ENCODE measurements at regions not wholly inside any gene's neighbourhood (a gene's known extent, or its start where the extent isn't known, plus 50 kb on each side); places are given as distances from the start of the nearest gene placed in this dataset.
"Not testable (repeated sequence)": the region's sequence is repeated elsewhere in the genome, so short reads cannot be mapped to it uniquely, and the experiment has no call there.

DNA sequence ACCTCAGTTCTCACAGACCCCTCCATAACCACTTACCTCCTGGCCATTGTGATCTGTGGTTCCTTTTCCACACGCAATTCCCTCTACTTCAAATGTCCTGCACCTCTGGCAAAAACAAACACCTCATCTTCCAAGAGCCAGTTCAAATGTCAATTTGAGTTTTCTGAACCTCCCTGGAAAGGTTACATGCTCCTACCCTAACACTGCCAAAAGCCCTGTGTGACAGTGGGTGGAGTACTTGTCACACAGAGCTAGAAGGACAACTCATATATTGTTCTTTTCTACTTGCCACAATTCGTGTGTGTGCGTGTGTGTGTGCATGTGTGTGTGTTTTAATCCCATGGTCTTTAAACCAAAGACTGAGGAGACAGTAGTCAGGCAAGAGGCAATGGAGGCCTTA is 331.8 kb upstream of the ARHGEF26 start:
- H3K27ac ChIP-seq (ENCODE audit: extremely low read depth, low read depth, low read length), result no peak overlapping the region
- ChIA-PET CTCF (no interaction called here), POLR2A (no interaction called here)
- H3K4me1 ChIP-seq (ENCODE audit: control insufficient read depth, insufficient read depth, low read length), result no peaks in the 10 kb centered on the region
- H3K9me3 ChIP-seq (ENCODE audit: control insufficient read depth, insufficient read depth, low read depth, low read length), result no peaks in the 10 kb centered on the region
- H3K36me3 ChIP-seq (ENCODE audit: control insufficient read depth in 2 of 2, insufficient read depth in 1 of 2, low read length in 2 of 2), result no peaks in the 10 kb centered on the region
- H3K4me3 ChIP-seq (ENCODE audit: low read depth, low read length), result no peak overlapping the region
- TF ChIP-seq, protein P1, sequence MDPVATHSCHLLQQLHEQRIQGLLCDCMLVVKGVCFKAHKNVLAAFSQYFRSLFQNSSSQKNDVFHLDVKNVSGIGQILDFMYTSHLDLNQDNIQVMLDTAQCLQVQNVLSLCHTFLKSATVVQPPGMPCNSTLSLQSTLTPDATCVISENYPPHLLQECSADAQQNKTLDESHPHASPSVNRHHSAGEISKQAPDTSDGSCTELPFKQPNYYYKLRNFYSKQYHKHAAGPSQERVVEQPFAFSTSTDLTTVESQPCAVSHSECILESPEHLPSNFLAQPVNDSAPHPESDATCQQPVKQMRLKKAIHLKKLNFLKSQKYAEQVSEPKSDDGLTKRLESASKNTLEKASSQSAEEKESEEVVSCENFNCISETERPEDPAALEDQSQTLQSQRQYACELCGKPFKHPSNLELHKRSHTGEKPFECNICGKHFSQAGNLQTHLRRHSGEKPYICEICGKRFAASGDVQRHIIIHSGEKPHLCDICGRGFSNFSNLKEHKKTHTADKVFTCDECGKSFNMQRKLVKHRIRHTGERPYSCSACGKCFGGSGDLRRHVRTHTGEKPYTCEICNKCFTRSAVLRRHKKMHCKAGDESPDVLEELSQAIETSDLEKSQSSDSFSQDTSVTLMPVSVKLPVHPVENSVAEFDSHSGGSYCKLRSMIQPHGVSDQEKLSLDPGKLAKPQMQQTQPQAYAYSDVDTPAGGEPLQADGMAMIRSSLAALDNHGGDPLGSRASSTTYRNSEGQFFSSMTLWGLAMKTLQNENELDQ (tag by site-specific recombination; IDR thresholded peaks at IDR 0.05; ENCODE audit: low read depth), result no peak
- TF ChIP-seq ZNF416 (tag by site-specific recombination; IDR thresholded peaks at IDR 0.05) (no peak), ZNF184 (tag by site-specific recombination; IDR thresholded peaks at IDR 0.05) (no peak), GLI2 (tag by site-specific recombination; IDR thresholded peaks at IDR 0.05; ENCODE audit: borderline replicate concordance, low read depth) (no peak), ZNF341 (tag by site-specific recombination; IDR thresholded peaks at IDR 0.05; ENCODE audit: low read depth) (no peak), ZNF10 (tag by site-specific recombination; IDR thresholded peaks at IDR 0.05) (no peak), ZNF274 (IDR thresholded peaks at IDR 0.05; ENCODE audit: low read length) (no peak), ZNF274 (tag by site-specific recombination; IDR thresholded peaks at IDR 0.05; ENCODE audit: borderline replicate concordance) (no peak), ZBTB21 (tag by site-specific recombination; IDR thresholded peaks at IDR 0.05) (no peak), ZNF391 (tag by site-specific recombination; IDR thresholded peaks at IDR 0.05; ENCODE audit: borderline replicate concordance, low read depth) (no peak), ZNF48 (tag by site-specific recombination; IDR thresholded peaks at IDR 0.05) (no peak)
- TF ChIP-seq, protein P2, sequence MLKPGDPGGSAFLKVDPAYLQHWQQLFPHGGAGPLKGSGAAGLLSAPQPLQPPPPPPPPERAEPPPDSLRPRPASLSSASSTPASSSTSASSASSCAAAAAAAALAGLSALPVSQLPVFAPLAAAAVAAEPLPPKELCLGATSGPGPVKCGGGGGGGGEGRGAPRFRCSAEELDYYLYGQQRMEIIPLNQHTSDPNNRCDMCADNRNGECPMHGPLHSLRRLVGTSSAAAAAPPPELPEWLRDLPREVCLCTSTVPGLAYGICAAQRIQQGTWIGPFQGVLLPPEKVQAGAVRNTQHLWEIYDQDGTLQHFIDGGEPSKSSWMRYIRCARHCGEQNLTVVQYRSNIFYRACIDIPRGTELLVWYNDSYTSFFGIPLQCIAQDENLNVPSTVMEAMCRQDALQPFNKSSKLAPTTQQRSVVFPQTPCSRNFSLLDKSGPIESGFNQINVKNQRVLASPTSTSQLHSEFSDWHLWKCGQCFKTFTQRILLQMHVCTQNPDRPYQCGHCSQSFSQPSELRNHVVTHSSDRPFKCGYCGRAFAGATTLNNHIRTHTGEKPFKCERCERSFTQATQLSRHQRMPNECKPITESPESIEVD (tag by site-specific recombination; IDR thresholded peaks at IDR 0.05), result no peak
- TF ChIP-seq, protein P3, sequence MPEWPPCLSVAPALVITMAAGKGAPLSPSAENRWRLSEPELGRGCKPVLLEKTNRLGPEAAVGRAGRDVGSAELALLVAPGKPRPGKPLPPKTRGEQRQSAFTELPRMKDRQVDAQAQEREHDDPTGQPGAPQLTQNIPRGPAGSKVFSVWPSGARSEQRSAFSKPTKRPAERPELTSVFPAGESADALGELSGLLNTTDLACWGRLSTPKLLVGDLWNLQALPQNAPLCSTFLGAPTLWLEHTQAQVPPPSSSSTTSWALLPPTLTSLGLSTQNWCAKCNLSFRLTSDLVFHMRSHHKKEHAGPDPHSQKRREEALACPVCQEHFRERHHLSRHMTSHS (tag by site-specific recombination; IDR thresholded peaks at IDR 0.05), result no peak

DNA sequence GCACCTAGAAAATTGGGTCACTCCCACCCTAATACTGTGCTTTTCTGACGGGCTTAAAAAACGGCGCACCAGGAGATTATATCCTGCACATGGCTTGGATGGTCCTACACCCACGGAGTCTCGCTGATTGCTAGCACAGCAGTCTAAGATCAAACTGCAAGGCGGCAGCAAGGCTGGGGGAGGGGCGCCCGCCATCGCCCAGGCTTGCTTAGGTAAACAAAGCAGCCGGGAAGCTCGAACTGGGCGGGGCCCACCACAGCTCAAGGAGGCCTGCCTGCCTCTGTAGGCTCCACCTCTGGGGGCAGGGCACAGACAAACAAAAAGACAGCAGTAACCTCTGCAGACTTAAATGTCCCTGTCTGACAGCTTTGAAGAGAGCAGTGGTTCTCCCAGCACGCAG is 324.1 kb upstream of the ARHGEF26 start:
- H3K9me3 ChIP-seq (ENCODE audit: control insufficient read depth, insufficient read depth, low read depth, low read length); H3K36me3 ChIP-seq (ENCODE audit: control insufficient read depth in 2 of 2, insufficient read depth in 1 of 2, low read length in 2 of 2); H3K4me1 ChIP-seq (ENCODE audit: control insufficient read depth, insufficient read depth, low read length); H3K27ac ChIP-seq (ENCODE audit: extremely low read depth, low read depth, low read length); POLR2A ChIA-PET; H3K4me3 ChIP-seq (ENCODE audit: low read depth, low read length); CTCF ChIA-PET: not testable (repeated sequence)

DNA sequence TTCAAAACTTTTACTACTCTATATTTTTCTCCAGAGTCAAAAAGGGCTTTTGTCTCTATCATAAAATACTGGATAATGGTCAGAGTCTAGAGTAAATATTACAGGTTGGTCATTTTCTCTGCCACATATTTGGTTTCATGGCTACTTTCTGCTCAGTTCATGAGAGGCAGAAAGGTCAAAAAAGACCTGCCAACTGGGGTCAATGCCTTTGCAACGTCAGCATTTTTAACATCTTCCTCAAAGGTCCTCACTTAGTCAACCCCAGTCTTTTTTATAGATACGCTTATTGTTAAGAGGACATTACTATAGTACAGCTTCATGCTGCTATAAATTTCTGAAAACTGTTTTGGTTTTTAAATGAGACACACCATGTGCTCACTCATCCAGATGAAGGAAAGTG is 312.1 kb upstream of the ARHGEF26 start:
- POLR2A ChIA-PET, result no interaction called here
- TF ChIP-seq ZFP3 (tag by site-specific recombination; IDR thresholded peaks at IDR 0.05; ENCODE audit: low read depth), result no peak
- TF ChIP-seq, protein P4, sequence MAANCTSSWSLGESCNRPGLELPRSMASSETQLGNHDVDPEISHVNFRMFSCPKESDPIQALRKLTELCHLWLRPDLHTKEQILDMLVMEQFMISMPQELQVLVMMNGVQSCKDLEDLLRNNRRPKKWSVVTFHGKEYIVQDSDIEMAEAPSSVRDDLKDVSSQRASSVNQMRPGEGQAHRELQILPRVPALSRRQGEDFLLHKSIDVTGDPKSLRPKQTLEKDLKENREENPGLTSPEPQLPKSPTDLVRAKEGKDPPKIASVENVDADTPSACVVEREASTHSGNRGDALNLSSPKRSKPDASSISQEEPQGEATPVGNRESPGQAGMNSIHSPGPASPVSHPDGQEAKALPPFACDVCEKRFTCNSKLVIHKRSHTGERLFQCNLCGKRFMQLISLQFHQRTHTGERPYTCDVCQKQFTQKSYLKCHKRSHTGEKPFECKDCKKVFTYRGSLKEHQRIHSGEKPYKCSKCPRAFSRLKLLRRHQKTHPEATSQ (tag by site-specific recombination; IDR thresholded peaks at IDR 0.05), result no peak
- TF ChIP-seq ZNF777 (tag by site-specific recombination; IDR thresholded peaks at IDR 0.05; ENCODE audit: borderline replicate concordance), result no peak
- TF ChIP-seq, protein P5, sequence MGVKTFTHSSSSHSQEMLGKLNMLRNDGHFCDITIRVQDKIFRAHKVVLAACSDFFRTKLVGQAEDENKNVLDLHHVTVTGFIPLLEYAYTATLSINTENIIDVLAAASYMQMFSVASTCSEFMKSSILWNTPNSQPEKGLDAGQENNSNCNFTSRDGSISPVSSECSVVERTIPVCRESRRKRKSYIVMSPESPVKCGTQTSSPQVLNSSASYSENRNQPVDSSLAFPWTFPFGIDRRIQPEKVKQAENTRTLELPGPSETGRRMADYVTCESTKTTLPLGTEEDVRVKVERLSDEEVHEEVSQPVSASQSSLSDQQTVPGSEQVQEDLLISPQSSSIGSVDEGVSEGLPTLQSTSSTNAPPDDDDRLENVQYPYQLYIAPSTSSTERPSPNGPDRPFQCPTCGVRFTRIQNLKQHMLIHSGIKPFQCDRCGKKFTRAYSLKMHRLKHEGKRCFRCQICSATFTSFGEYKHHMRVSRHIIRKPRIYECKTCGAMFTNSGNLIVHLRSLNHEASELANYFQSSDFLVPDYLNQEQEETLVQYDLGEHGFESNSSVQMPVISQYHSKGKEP (tag by site-specific recombination; IDR thresholded peaks at IDR 0.05), result no peak
- TF ChIP-seq ZXDB (tag by site-specific recombination; IDR thresholded peaks at IDR 0.05), result no peak
- TF ChIP-seq, protein P6, sequence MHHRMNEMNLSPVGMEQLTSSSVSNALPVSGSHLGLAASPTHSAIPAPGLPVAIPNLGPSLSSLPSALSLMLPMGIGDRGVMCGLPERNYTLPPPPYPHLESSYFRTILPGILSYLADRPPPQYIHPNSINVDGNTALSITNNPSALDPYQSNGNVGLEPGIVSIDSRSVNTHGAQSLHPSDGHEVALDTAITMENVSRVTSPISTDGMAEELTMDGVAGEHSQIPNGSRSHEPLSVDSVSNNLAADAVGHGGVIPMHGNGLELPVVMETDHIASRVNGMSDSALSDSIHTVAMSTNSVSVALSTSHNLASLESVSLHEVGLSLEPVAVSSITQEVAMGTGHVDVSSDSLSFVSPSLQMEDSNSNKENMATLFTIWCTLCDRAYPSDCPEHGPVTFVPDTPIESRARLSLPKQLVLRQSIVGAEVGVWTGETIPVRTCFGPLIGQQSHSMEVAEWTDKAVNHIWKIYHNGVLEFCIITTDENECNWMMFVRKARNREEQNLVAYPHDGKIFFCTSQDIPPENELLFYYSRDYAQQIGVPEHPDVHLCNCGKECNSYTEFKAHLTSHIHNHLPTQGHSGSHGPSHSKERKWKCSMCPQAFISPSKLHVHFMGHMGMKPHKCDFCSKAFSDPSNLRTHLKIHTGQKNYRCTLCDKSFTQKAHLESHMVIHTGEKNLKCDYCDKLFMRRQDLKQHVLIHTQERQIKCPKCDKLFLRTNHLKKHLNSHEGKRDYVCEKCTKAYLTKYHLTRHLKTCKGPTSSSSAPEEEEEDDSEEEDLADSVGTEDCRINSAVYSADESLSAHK (tag by site-specific recombination; IDR thresholded peaks at IDR 0.05), result no peak

More for the DNA sequence above, 312.1 kb upstream of the ARHGEF26 start:
- H3K9me3 ChIP-seq (ENCODE audit: control insufficient read depth, insufficient read depth, low read depth, low read length), result no peaks in the 10 kb centered on the region
- H3K36me3 ChIP-seq (ENCODE audit: control insufficient read depth in 2 of 2, insufficient read depth in 1 of 2, low read length in 2 of 2), result no peaks in the 10 kb centered on the region
- CTCF ChIA-PET, result interaction anchor here (0.6 kb wide), 2 partner anchors 52 to 383 kb away, joined by 3 read pairs; no protein-coding TSS in a partner anchor
- H3K27ac ChIP-seq (ENCODE audit: extremely low read depth, low read depth, low read length), result no peak overlapping the region
- no peak overlapping the region for H3K4me3 ChIP-seq (ENCODE audit: low read depth, low read length)
- no peaks in the 10 kb centered on the region for H3K4me1 ChIP-seq (ENCODE audit: control insufficient read depth, insufficient read depth, low read length)

Data from HEK293 (cell line).